HK-2 (cell line): ENCODE measurements at regions not wholly inside any gene's neighbourhood (a gene's known extent, or its start where the extent isn't known, plus 50 kb on each side); places are given as distances from the start of the nearest gene placed in this dataset.

Experiments
- DNase-seq: peaks from one replicate; pipeline ENCODE4 v3.0.0-alpha.2; 2018; ENCODE audit not compliant: unreplicated experiment

DNA sequence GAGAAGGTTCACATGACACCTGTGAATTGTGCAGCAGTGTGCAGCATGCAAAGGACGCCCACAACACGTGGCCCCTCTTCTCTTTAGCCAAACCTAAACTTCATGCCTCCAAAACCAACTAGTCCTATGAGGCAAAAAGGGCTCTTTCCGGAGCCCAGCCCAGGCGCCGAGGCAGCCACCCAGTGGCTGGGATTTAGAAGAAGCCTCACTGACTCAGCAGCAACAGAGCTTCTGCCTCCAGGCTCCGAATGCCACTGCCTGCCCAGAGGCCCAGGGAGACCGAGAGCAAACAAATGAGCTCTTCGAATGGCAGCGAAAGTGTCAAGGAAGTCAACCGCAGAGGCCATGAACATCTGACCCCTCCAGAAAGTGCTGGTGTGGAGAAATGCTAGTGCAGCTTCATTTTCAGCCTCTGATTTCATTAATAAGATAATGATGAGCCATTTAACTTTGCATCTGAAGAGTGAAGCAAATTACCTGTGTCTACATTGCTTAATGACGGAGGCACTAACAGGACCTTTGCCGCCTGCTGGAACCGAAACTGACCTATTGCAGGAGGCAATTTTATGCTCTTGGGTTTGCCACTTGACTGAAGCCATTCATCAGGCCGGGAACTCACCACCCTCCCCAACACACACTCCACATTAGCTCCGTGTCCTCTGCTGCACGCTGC, 157.7 kb upstream of the RPL38 start:
- DNase-seq, result no peak

DNA sequence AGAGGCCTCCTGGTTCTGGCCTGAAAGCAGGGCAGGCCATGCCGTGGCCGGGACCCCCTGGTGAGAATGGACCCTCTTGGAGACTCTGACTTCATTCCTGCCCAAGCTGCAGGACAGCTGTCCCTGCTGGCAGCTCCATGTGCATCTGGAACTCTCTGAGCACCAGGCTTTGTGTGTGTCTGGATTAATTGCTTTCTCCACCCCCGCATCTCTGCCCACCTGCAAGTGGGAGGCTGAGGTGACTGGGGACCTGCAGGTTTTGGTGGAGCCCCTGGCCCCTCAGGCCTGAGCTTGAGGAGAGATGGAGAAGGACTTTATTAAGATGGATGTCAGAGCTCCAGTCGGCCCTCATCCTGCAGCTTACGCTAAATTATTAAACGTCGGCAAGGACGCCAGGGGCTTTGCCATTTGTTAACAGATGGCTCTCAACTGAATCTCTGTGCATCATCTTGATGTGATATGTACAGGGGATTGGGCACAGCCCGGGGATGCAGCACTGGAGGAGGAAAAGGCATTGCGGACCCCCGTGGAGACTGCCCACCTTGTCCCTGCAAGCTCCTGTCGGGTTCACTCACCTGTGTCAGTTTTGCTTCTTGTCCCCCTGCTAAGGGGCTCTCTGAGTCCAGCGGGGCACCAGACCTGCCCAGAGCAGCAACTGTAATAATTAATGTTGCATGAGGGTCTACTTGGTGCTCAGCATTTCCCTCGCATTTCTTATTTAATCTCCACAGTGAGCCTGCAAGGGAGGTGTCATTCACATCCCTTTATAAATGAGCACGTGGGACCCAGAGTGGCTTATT, 154.1 kb upstream of the RPL38 start:
- DNase-seq, result no peak

DNA sequence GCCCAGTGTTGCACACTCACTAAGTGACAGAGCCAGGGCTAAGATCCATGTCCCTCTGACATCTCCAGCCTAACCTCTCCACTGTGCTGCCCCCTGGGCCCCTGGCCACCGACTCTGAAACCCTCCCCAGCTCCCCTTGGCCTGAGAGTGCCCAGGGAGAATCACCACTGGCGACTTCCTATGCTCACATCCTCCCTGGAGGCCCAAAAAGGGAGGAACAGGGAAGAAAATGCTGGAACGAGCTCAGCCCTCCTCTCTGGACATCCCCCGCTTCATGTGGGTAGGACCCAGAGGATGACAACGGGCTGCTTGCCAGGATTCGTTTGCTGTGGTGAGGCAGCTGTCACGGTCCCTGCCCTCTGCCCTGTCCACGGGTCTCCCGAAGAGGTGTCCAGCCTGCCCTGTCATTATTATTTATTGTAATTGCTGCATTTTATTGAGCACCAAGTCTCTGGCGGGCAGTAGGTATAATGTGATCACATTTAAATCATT, 153.5 kb upstream of the RPL38 start:
- DNase-seq, result no peak

DNA sequence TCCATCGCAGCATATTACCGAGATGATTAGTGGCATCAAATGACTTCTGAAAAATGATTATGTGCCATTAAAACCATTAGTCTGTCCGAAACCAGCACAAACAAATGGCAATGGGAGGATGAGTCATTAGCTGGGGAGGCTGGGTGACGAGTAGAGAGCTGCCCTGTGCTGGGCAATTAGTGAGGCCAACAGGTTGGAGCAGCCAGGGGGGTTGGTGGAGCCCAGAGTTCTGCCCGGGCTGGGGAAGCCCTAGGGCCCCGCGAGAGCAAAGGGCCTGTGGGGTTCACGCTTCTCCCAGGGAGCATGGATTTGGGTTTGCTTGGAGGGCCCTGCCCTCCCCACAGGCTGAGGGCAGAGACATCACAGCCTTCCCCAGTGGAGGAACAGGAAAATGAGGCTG, 152.1 kb upstream of the RPL38 start:
- DNase-seq, result no peak

DNA sequence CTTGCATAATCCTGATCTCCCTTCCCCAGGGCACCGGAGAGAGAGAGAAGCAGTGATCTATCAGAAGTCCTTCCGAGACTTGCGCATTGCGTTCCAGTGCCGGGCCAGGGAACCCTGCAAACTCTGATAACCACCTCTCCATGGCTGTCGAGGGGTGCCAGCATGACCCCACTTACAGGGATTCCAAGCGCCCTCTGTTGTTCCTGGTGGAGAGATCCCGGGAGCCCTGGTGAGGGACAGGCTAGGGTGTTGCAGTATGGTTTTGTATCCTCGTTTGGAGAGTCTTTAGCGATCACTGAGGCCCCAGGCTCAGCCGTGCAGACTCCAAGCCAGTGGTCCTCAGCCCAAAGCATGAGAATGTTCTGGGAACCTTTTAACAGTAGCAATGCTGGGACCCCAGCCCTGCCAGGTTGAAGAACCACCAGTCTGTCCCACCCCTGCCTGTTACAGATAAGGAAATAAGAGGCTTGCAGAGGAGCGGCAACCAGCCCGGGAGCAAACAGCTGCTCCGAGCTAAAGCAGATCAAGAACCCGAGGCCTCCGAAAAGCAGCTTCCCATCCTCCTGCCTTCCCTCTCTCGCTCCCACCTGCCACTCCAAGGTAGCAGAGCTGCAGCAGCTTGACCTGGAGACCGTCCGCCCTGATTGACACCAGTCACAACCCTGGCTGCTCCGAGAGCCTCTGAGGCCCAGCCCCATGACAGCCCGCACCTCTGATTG, 150.3 kb upstream of the RPL38 start:
- DNase-seq, result no peak

- DNase-seq, result no peak
Observed at GRCh38 chr17:74053712-74054078, 149.8 kb upstream of the RPL38 start.

- DNase-seq, result no peak
Observed at GRCh38 chr17:74054249-74054648, 149.2 kb upstream of the RPL38 start.

DNA sequence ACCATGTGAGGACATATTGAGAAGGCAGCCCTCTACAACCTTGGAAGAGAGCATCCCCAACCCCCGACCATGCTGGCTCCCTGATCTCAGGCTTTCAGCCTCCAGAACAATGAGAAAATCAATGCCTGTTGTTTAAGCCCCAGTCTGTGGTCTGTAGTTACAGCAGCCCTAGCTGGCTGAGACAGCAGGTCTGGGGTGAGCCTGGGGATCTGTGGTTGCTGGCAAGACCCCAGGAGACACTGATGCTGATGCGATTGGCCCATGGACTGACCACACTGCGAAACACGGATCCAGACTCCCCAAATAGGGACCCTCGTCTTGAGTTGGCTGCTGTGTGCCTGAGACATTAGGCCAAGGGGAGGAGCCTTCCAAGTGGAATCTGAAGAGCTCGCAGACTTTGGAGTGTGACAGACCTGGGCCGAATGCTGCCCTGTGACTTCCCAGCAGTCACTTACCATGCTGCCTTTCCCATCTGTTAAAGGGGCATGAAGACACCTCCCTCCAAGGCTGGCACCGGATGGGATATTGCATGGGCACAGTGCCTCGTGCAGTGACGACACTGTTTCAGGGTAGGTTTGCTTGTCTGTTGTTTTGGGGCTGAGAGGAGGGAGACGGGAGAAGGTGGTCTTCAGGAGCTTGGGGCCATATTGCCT, 147.8 kb upstream of the RPL38 start:
- no peak for DNase-seq

GRCh38 chr17:74059479-74060240, 143.8 kb upstream of the RPL38 start:
- no peak for DNase-seq

GRCh38 chr17:74061758-74062157, 141.7 kb upstream of the RPL38 start:
- no peak for DNase-seq

GRCh38 chr17:74062234-74062633, 141.2 kb upstream of the RPL38 start:
- no peak for DNase-seq

- no peak for DNase-seq
Observed at GRCh38 chr17:74063439-74063838, 140.0 kb upstream of the RPL38 start.

DNA sequence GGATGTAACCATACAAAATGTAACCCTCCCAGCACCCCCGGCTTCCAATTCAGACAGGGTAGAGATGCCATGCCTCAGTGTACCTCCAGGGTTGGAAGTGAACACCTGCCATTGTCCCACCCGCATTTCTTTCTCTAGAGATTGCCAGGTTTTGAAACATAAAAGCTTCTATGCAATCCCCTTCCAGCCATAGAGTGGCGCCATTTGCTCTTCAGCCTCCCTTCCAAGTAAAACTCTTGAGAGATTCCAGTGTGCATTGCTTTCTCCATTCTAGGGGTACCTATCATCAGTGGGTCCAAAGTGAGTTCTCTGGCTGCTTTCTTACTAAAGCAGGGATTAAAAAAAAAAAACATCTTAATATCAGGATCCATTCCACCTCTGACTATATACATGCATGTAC, 133.1 kb upstream of the RPL38 start:
- no peak for DNase-seq

GRCh38 chr17:74070998-74071679, 132.3 kb upstream of the RPL38 start:
- DNase-seq, result no peak

DNA sequence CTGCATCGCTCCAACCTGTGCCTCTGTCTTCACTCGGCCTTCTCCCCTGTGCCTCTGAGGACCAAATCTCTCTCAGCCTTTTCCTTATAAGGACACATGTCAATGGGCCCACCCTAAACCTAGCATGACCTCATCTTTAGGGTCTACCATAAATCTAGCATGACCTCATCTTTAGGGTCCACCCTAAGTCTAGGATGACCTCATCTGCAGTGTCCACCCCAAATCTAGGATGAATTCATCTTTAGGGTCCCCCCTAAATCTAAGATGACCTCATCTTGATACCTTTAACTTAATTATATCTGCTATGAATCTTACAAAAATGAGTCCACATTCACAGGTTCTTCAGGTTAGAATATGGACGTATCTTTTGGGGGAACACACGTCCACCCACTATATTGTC, 131.1 kb upstream of the RPL38 start:
- DNase-seq, result no peak

- DNase-seq, result no peak
Observed at GRCh38 chr17:74076446-74076845, 127.0 kb upstream of the RPL38 start.

DNA sequence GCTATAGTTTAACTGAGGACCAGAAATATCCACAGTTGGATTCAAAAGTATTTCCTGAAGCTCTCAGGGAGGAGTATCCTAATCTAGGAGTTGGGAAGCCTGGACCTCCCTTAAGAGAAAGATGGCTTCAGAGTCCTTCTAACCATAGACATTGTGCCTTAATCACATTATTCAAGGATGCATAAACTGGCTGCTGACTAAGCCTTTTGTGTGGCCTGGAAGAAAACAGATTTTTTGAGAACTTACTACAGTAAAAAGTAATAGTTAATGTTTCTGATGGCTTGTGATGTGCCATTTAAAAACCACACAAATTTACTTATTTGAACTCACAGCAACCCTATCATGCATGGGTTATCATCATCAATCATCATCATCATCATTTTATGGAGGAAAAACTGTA, 126.2 kb upstream of the RPL38 start:
- DNase-seq, result no peak

GRCh38 chr17:74078363-74078941, 125.0 kb upstream of the RPL38 start:
- no peak for DNase-seq

DNA sequence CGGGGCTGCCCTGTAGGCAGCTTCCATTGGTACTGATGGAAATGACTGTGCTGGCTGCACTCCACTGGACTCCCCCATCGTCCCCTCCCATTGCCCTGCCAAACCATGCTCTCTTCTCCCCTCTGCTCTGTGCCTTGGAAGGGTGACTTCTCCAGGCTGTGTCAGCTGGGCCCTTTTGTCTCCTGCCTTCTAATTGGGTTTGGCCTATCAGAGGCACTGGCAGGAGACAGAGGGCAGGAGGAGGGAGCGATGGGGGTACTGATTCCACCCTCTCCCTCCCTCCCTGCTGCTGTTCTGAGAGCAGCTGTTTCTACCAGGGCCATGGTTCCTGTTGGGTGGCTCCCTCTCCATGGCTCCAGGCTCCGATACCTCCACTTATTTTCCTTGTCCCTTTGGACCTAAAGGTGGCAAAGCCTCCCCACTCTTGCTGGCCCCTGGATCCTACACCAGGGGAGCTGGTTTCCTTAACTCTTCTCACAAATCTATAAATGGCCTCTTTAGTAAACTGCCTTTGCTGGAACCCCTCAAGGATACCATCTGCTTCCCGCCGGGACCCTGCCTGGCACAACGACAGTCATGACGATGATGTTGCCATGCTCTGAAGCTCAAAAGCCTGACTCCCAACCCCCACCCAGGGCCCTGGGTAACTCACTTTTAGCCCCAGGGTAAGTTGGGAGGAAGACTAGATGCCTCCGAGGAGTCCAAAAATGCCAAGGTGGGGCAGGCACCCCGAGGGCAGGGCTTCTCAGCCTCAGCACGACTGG, 123.8 kb upstream of the RPL38 start:
- no peak for DNase-seq
